Common myeloid progenitor, CD34-positive (primary cell): ENCODE measurements at regions not wholly inside any gene's neighbourhood (a gene's known extent, or its start where the extent isn't known, plus 50 kb on each side); places are given as distances from the start of the nearest gene placed in this dataset.

Experiments
- CTCF ChIA-PET: fragments of 350-600 bp; sonication (Branson Sonifier 250); formaldehyde crosslinking; loops from one replicate; lab custom pipeline; 2021; ENCODE audit warnings: antibody characterized with exemption; lab: Charles Lee
- POLR2A ChIA-PET: fragments of 350-600 bp; sonication (Branson Sonifier 250); formaldehyde crosslinking; loops from one replicate; lab custom pipeline; 2021; ENCODE audit warnings: antibody characterized with exemption; lab: Charles Lee
- DNase-seq, 3 donors: peaks; one replicate each; pipeline versions ENCODE4 v3.0.0 to v3.0.0-alpha.2; 2013
- H3K27ac ChIP-seq, 2 experiments: 1 replicate in 1 of 2; 2 replicates in 1 of 2; pipeline ENCODE4 v1.7.0; 2013; ENCODE audit warnings: inconsistent platforms in 2 of 2, low read length in 2 of 2, mild to moderate bottlenecking in 2 of 2, low read depth in 1 of 2, moderate library complexity in 1 of 2; ENCODE audit not compliant: severe bottlenecking in 2 of 2, insufficient read depth in 1 of 2, poor library complexity in 1 of 2
- H3K27me3 ChIP-seq, 5 experiments: replicated peaks in 2 of 5; 1 replicate in 3 of 5; 2 replicates in 2 of 5; pipeline versions ENCODE4 v1.6.1 to v1.7.0; 2013; ENCODE audit warnings: low read length in 4 of 5, mild to moderate bottlenecking in 2 of 5, moderate library complexity in 2 of 5, inconsistent platforms in 1 of 5; ENCODE audit not compliant: insufficient read depth in 5 of 5, control insufficient read depth in 4 of 5
- H3K36me3 ChIP-seq, 4 experiments: 1 replicate in 2 of 4; 2 replicates in 2 of 4; pipeline versions ENCODE4 v1.6.1 to v1.7.0; 2013; ENCODE audit warnings: low read length in 3 of 4, control low read depth in 1 of 4, mild to moderate bottlenecking in 1 of 4; ENCODE audit not compliant: control insufficient read depth in 4 of 4, insufficient read depth in 4 of 4
- H3K4me1 ChIP-seq, 4 experiments: 1 replicate in 3 of 4; 2 replicates in 1 of 4; pipeline versions ENCODE4 v1.6.1 to v1.7.1; 2013; ENCODE audit warnings: low read length in 3 of 4, mild to moderate bottlenecking in 3 of 4, control low read depth in 1 of 4, inconsistent platforms in 1 of 4, moderate library complexity in 1 of 4; ENCODE audit not compliant: control insufficient read depth in 4 of 4, insufficient read depth in 4 of 4; ENCODE audit errors: control extremely low read depth in 1 of 4
- H3K4me3 ChIP-seq, 7 experiments: 1 replicate in 4 of 7; 2 replicates in 3 of 7; pipeline versions ENCODE4 v1.5.1 to v1.7.0; 2013; ENCODE audit warnings: mild to moderate bottlenecking in 7 of 7, low read length in 6 of 7, moderate library complexity in 6 of 7, inconsistent platforms in 2 of 7, low read depth in 2 of 7, control low read depth in 1 of 7; ENCODE audit not compliant: insufficient read depth in 4 of 7, control insufficient read depth in 1 of 7; ENCODE audit errors: extremely low read depth in 1 of 7
- H3K9me3 ChIP-seq, 5 experiments: 1 replicate in 4 of 5; 2 replicates in 1 of 5; pipeline versions ENCODE4 v1.6.1 to v1.7.1; 2013; ENCODE audit warnings: low read length in 4 of 5, mild to moderate bottlenecking in 2 of 5, inconsistent platforms in 1 of 5, low read depth in 1 of 5, moderate library complexity in 1 of 5; ENCODE audit not compliant: control insufficient read depth in 4 of 5, insufficient read depth in 2 of 5; ENCODE audit errors: control extremely low read depth in 1 of 5
- WGBS: methylation state at CpG from one replicate; pipeline ENCODE4 v1.1.5; 2013; ENCODE audit not compliant: insufficient coverage; 5-methylcytosine and 5-hydroxymethylcytosine counted together

DNA sequence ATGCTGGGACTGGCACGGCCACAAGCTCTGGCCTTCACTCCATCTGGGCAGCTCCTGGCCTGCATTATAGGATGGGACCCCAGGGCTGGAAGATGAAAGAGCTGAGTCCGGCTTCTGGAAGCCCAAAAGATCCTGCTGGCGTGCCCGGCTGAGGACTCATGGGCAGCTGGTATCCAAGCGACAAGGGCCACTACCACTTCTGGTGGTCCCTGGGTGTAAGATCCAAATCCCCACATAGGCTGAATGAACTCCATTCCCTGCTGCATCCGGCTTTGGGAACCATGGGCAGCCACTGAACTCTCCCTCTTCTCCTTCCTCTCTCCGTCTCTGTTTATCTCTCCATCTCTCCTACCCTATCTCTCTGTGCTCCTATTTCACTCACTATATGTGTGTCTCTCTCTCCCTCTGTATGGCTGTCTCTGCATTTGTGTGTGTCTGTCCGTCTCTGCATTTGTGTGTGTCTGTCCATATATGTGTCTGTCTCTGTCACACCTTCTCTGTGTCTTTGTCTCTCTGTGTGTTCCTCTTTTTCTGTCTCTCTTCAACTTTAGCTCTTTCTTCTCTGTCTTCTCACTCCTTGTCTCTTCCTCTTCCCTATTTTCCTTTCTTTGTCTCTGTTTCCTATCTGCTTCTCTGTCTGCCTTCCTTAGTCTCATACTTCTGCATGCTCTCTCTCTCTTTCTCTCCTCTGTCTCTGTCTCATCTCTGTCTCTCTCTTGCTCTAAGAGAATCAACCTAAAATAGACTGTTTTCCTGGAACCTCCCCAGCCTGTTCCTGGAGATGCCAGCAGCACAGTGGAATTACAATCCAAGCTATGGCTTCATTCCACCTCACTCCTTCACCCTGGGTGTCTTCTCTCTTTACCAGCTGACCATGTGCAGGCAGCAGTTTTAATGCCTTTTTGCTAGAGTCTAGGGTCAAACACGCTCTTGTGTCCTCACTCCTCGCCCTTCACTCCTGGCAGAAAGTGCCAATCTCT lies 60.4 kb upstream of the IRX6 start:
- 88% methylated on average over 10 of the region's 10 CpGs for WGBS
- Histone ChIP-seq H3K9me3 (no peaks in the 10 kb centered on the region), H3K27ac (no peak overlapping the region), H3K4me1 (no peaks in the 10 kb centered on the region), H3K36me3 (no peaks in the 10 kb centered on the region), H3K27me3 (peaks cover 0 to 4% (median 2%) of the 10 kb centered on the region in 5 experiments), H3K4me3 (no peak overlapping the region)
- POLR2A ChIA-PET, result no interaction called here
- CTCF ChIA-PET, result no interaction called here
- DNase-seq, result no peak

GRCh38 chr16:55264949-55265348 lies 59.1 kb upstream of the IRX6 start:
- POLR2A ChIA-PET, result no interaction called here
- no peaks in the 10 kb centered on the region for H3K9me3 ChIP-seq
- WGBS, result 95% methylated on average over 3 of the region's 7 CpGs
- CTCF ChIA-PET, result no interaction called here
- peaks cover 0 to 4% (median 3%) of the 10 kb centered on the region in 5 experiments for H3K27me3 ChIP-seq
- H3K36me3 ChIP-seq, result no peaks in the 10 kb centered on the region
- H3K27ac ChIP-seq, result no peak overlapping the region
- no peaks in the 10 kb centered on the region for H3K4me1 ChIP-seq
- DNase-seq, result no peak
- H3K4me3 ChIP-seq, result no peak overlapping the region

GRCh38 chr16:55265926-55266325 lies 58.1 kb upstream of the IRX6 start:
- Histone ChIP-seq H3K36me3 (no peaks in the 10 kb centered on the region), H3K27me3 (peaks cover 0 to 4% (median 3%) of the 10 kb centered on the region in 5 experiments), H3K27ac (no peak overlapping the region), H3K4me1 (no peaks in the 10 kb centered on the region), H3K4me3 (no peak overlapping the region), H3K9me3 (no peaks in the 10 kb centered on the region)
- no peak for DNase-seq
- 100% methylated on average over 1 of the region's 2 CpGs for WGBS
- POLR2A ChIA-PET, result no interaction called here
- CTCF ChIA-PET, result interaction anchor here (1.2 to 1.8 kb wide), 2 partner anchors 8 to 16 kb away, joined by 3 to 6 read pairs; no protein-coding TSS in a partner anchor

DNA sequence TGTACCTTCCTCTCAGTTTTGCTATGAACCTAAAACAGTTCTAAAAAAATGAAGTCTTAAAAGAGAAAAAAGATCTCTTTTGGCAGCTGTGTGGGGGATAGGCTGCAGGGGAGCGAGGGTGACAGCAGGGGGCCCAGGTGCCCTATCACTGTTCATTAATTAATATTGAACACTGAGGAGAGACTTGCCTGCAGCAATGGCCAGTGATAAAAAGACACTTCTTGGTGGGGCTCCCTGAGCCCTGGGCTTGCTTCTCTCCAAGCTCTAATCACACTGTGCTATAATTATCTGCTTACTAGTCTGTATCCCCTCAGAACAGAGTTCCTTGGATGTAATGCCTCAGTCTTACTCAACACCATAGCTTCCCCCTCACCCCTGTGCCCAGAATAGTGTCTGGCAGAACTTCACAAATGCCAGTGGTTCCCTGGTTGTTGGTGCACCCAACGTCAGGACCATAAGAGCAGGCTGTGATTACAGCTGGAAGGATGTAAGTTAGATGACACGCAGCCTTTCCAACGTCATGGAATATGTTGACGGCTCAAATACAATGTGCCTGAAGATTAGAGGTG lies 52.0 kb upstream of the IRX6 start:
- 96% methylated on average over 5 of the region's 5 CpGs for WGBS
- H3K9me3 ChIP-seq, result no peaks in the 10 kb centered on the region
- peaks cover 0 to 2% (median 0%) of the 10 kb centered on the region in 5 experiments for H3K27me3 ChIP-seq
- POLR2A ChIA-PET, result no interaction called here
- no peak for DNase-seq
- H3K4me3 ChIP-seq, result no peak overlapping the region
- H3K27ac ChIP-seq, result no peak overlapping the region
- CTCF ChIA-PET, result interaction anchor here (0.5 kb wide), 1 partner anchor 19 kb away, joined by 3 read pairs; no protein-coding TSS in a partner anchor
- H3K4me1 ChIP-seq, result no peaks in the 10 kb centered on the region
- no peaks in the 10 kb centered on the region for H3K36me3 ChIP-seq

- Histone ChIP-seq H3K4me3 (no peak overlapping the region), H3K9me3 (no peaks in the 10 kb centered on the region), H3K27ac (no peak overlapping the region), H3K4me1 (no peaks in the 10 kb centered on the region), H3K27me3 (peaks cover 0 to 2% (median 0%) of the 10 kb centered on the region in 5 experiments), H3K36me3 (no peaks in the 10 kb centered on the region)
- WGBS, result 100% methylated on average over 1 of the region's 1 CpG
- POLR2A ChIA-PET, result no interaction called here
- CTCF ChIA-PET, result no interaction called here
- DNase-seq, result no peak
Observed at GRCh38 chr16:55272744-55273143, 51.3 kb upstream of the IRX6 start.

DNA sequence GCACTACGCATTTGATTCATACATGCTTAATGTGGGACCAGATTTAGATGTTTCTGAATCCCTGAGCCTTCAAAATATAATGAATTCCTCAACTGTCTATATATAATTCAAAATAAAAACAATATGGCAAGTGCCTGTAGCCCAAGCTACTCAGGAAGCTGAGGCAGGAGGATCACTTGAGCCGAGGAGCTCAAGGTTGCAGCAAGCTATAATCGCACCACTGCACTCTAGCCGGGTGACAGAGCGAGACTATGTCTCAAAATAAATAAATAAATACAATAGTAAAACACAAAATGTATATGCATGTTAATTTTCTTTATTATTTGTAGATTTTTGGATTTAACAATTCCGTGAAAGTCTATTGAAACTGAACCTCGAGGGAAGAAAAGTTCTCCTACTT lies 50.6 kb upstream of the IRX6 start:
- Histone ChIP-seq H3K4me3 (no peak overlapping the region), H3K9me3 (no peaks in the 10 kb centered on the region), H3K27ac (no peak overlapping the region), H3K4me1 (no peaks in the 10 kb centered on the region), H3K27me3 (peaks cover 0 to 2% (median 0%) of the 10 kb centered on the region in 5 experiments), H3K36me3 (no peaks in the 10 kb centered on the region)
- WGBS, result 80% methylated on average over 3 of the region's 7 CpGs
- ChIA-PET POLR2A (no interaction called here), CTCF (no interaction called here)
- no peak for DNase-seq

DNA sequence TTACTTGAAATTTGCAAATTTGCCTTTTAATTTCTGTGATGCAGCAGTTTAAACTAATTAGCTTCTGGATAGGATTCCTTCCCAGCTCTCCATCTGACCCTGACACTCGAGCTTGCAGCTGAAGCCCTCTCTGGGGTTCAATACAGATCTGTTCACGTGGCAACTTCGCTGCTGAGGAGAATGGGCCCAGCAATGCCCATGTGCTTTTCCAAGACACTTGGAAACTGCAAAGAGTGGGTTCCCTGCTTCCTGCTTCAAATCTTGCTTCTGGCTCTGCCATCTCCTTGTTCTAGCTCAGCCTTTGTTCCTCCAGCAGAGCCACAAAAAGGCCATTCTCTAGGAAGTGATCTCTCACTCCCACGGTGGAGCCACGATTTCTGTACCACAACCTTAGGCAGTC lies 50.0 kb upstream of the IRX6 start:
- POLR2A ChIA-PET, result no interaction called here
- no peak for DNase-seq
- Histone ChIP-seq H3K9me3 (no peaks in the 10 kb centered on the region), H3K4me3 (no peak overlapping the region), H3K27me3 (no peaks in the 10 kb centered on the region), H3K27ac (no peak overlapping the region), H3K4me1 (no peaks in the 10 kb centered on the region), H3K36me3 (no peaks in the 10 kb centered on the region)
- CTCF ChIA-PET, result no interaction called here
- 91% methylated on average over 5 of the region's 5 CpGs for WGBS
